ENCODE measurements at regions not wholly inside any gene's neighbourhood (a gene's known extent, or its start where the extent isn't known, plus 50 kb on each side); places are given as distances from the start of the nearest gene placed in this dataset.
"Not testable (repeated sequence)": the region's sequence is repeated elsewhere in the genome, so short reads cannot be mapped to it uniquely, and the experiment has no call there.

- DNase-seq; H3K9me2 ChIP-seq (replicated peaks; ENCODE audit: low read length); H3K27ac ChIP-seq (ENCODE audit: low read length); CTCF ChIA-PET; H3K9me3 ChIP-seq (ENCODE audit: low read length); H3K27me3 ChIP-seq (ENCODE audit: low read length); BruUV-seq (replicated peaks); H4K20me1 ChIP-seq (ENCODE audit: low read length); H3K79me2 ChIP-seq (ENCODE audit: low read length); intact Hi-C loops (cut with micrococcal nuclease); POLR2A ChIA-PET (ENCODE audit: unreplicated experiment); H3K4me3 ChIP-seq (ENCODE audit: low read length); H3K9ac ChIP-seq (ENCODE audit: low read length); H3F3A ChIP-seq (ENCODE audit: low read length, unreplicated experiment); H3K4me1 ChIP-seq (ENCODE audit: insufficient read depth, low read length); H3K36me3 ChIP-seq (ENCODE audit: low read depth, low read length); H3K4me2 ChIP-seq (ENCODE audit: low read length); H2AFZ ChIP-seq (ENCODE audit: low read length); ATAC-seq: not testable (repeated sequence)
These were observed 1946.4 kb upstream of the DEFB115 start for GRCh38 chr20:29311046-29311445.

DNA sequence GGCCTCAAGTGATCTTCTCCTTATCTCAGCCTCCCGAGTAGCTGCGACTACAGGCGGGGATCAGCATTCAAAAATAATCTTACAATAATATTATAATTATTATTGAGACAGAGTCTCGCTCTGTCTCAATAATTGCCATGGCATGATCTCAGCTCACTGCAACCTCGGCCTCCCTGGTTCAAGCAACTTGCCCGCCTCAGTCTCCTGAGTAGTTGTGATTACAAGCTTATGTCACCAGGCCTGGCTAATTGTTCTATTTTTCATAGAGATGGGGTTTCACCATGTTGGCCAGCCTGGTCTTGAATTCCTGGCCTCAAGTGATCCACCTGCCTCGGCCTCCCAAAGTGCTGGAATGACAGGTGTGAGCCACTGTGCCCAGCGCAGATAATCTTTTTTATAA lies 1944.8 kb upstream of the DEFB115 start:
- H3K9me2 ChIP-seq (replicated peaks; ENCODE audit: low read length); BruUV-seq (replicated peaks); CTCF ChIA-PET; H2AFZ ChIP-seq (ENCODE audit: low read length); H3F3A ChIP-seq (ENCODE audit: low read length, unreplicated experiment); POLR2A ChIA-PET (ENCODE audit: unreplicated experiment); H3K4me3 ChIP-seq (ENCODE audit: low read length); H3K27ac ChIP-seq (ENCODE audit: low read length); H3K9ac ChIP-seq (ENCODE audit: low read length); ATAC-seq; H3K4me1 ChIP-seq (ENCODE audit: insufficient read depth, low read length); H4K20me1 ChIP-seq (ENCODE audit: low read length); H3K36me3 ChIP-seq (ENCODE audit: low read depth, low read length); H3K9me3 ChIP-seq (ENCODE audit: low read length); H3K79me2 ChIP-seq (ENCODE audit: low read length); H3K27me3 ChIP-seq (ENCODE audit: low read length); intact Hi-C loops (cut with micrococcal nuclease); DNase-seq; H3K4me2 ChIP-seq (ENCODE audit: low read length): not testable (repeated sequence)

DNA sequence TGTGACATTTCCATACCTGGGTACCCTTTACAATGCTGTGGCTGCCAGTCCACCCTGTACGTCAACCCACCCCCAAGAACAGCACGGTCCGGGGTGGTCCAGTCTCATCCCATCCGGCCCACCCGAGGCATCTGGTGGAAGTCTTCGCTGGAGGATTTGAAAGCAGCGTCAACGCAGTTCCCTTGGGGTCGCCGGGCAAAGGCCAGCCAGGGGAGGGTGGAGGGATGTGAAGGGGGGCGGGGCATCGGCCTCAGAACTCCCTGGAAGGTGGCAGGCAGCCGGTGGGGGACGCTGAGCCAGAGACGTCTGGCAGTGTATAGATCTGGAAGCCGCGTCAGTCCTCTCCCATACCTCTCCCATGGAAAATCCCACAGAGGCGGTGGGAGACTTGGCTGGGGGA lies 1944.0 kb upstream of the DEFB115 start:
- Histone ChIP-seq H3K36me3 (ENCODE audit: low read depth, low read length) (no peaks in the 10 kb centered on the region), H3K4me3 (ENCODE audit: low read length) (no peak overlapping the region), H3K9me2 (replicated peaks; ENCODE audit: low read length) (no peaks in the 10 kb centered on the region), H3K4me2 (ENCODE audit: low read length) (no peak overlapping the region), H2AFZ (ENCODE audit: low read length) (no peak overlapping the region), H3K79me2 (ENCODE audit: low read length) (no peaks in the 10 kb centered on the region), H3K4me1 (ENCODE audit: insufficient read depth, low read length) (no peaks in the 10 kb centered on the region), H4K20me1 (ENCODE audit: low read length) (no peaks in the 10 kb centered on the region), H3K9ac (ENCODE audit: low read length) (no peak overlapping the region), H3K27ac (ENCODE audit: low read length) (no peak overlapping the region), H3K27me3 (ENCODE audit: low read length) (no peaks in the 10 kb centered on the region), H3K9me3 (ENCODE audit: low read length) (no peaks in the 10 kb centered on the region), H3F3A (ENCODE audit: low read length, unreplicated experiment) (no peaks in the 10 kb centered on the region)
- intact Hi-C loops (cut with micrococcal nuclease), result no loop called here
- BruUV-seq (replicated peaks), result no TSS peak
- DNase-seq (no peak), ATAC-seq (no peak)
- ChIA-PET CTCF (no interaction called here), POLR2A (ENCODE audit: unreplicated experiment) (no interaction called here)
- TF ChIP-seq EZH2 (IDR thresholded peaks at IDR 0.05; ENCODE audit: low read length, unreplicated experiment), result no peak
- no peak for TF ChIP-seq CTCF (conservative IDR thresholded peaks at IDR 0.05; ENCODE audit: low read depth, low read length)
- TF ChIP-seq EZH2phosphoT487 (IDR thresholded peaks at IDR 0.05; ENCODE audit: borderline replicate concordance, low read length), result no peak

DNA sequence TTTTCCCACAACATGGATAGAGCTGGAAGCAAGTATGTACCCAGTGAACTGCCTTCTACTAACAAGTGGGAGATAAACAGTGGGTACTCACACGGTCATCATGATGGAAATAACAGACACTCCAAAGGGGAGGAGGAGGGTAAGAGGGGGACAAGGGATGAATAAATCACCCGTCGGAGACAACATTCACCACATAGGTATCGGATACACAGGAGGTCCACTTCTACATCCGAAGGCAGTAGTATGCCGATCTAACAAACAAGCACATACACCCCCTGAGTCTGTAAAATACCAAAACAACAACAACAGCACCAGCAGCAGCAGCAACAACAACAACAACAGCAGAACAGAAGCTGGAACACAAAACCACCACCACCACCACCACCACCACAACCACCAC lies 1943.2 kb upstream of the DEFB115 start:
- no TSS peak for BruUV-seq (replicated peaks)
- Histone ChIP-seq H2AFZ (ENCODE audit: low read length) (no peak overlapping the region), H3K9ac (ENCODE audit: low read length) (no peak overlapping the region), H3K79me2 (ENCODE audit: low read length) (no peaks in the 10 kb centered on the region), H4K20me1 (ENCODE audit: low read length) (no peaks in the 10 kb centered on the region), H3K36me3 (ENCODE audit: low read depth, low read length) (no peaks in the 10 kb centered on the region), H3K4me1 (ENCODE audit: insufficient read depth, low read length) (no peaks in the 10 kb centered on the region), H3K27me3 (ENCODE audit: low read length) (no peaks in the 10 kb centered on the region), H3K27ac (ENCODE audit: low read length) (no peak overlapping the region), H3K9me2 (replicated peaks; ENCODE audit: low read length) (no peaks in the 10 kb centered on the region), H3K4me3 (ENCODE audit: low read length) (no peak overlapping the region), H3F3A (ENCODE audit: low read length, unreplicated experiment) (no peaks in the 10 kb centered on the region), H3K4me2 (ENCODE audit: low read length) (no peak overlapping the region), H3K9me3 (ENCODE audit: low read length) (no peaks in the 10 kb centered on the region)
- intact Hi-C loops (cut with micrococcal nuclease), result no loop called here
- CTCF ChIA-PET, result no interaction called here
- DNase-seq (no peak), ATAC-seq (no peak)
- POLR2A ChIA-PET (ENCODE audit: unreplicated experiment), result no interaction called here
- TF ChIP-seq CTCF (conservative IDR thresholded peaks at IDR 0.05; ENCODE audit: low read depth, low read length) (no peak), EZH2 (IDR thresholded peaks at IDR 0.05; ENCODE audit: low read length, unreplicated experiment) (no peak), EZH2phosphoT487 (IDR thresholded peaks at IDR 0.05; ENCODE audit: borderline replicate concordance, low read length) (no peak)
